ENCODE measurements at regions not wholly inside any gene's neighbourhood (a gene's known extent, or its start where the extent isn't known, plus 50 kb on each side); places are given as distances from the start of the nearest gene placed in this dataset.
"Not testable (repeated sequence)": the region's sequence is repeated elsewhere in the genome, so short reads cannot be mapped to it uniquely, and the experiment has no call there.

- no peak for DNase-seq (ENCODE audit: extremely low spot score)
- TF ChIP-seq EP300 (IDR thresholded peaks at IDR 0.05) (no peak), CTCF (IDR thresholded peaks at IDR 0.05) (no peak), POLR2AphosphoS5 (IDR thresholded peaks at IDR 0.05) (no peak), POLR2A (IDR thresholded peaks at IDR 0.05; ENCODE audit: low read depth) (no peak)
- Histone ChIP-seq H3K4me1 (no peaks in the 10 kb centered on the region), H3K4me3 (no peak overlapping the region), H3K9me3 (no peaks in the 10 kb centered on the region), H3K36me3 (no peaks in the 10 kb centered on the region), H3K27me3 (no peaks in the 10 kb centered on the region), H3K27ac (replicated peaks in 1 of 4) (no peak overlapping the region)
- 95% methylated on average over 1 of the region's 1 CpG for WGBS
- intact Hi-C loops (cut with DNase I) = no loop called here
Measured at GRCh38 chr5:143976055-143976454, 164.1 kb downstream of the HMHB1 start.

GRCh38 chr5:143977891-143978461 lies 166.0 kb downstream of the HMHB1 start:
- Histone ChIP-seq H3K9me3 (no peaks in the 10 kb centered on the region), H3K36me3 (no peaks in the 10 kb centered on the region), H3K4me3 (no peak overlapping the region), H3K4me1 (no peaks in the 10 kb centered on the region), H3K27me3 (no peaks in the 10 kb centered on the region), H3K27ac (replicated peaks in 1 of 4) (no peak overlapping the region)
- intact Hi-C loops (cut with DNase I) = no loop called here
- TF ChIP-seq CTCF (IDR thresholded peaks at IDR 0.05) (no peak), EP300 (IDR thresholded peaks at IDR 0.05) (no peak), POLR2A (IDR thresholded peaks at IDR 0.05; ENCODE audit: low read depth) (no peak), POLR2AphosphoS5 (IDR thresholded peaks at IDR 0.05) (no peak)
- WGBS = 0% methylated on average over 1 of the region's 1 CpG
- no peak for DNase-seq (ENCODE audit: extremely low spot score)

GRCh38 chr5:143979044-143979690 lies 167.2 kb downstream of the HMHB1 start:
- Histone ChIP-seq H3K9me3 (no peaks in the 10 kb centered on the region), H3K36me3 (no peaks in the 10 kb centered on the region), H3K27ac (replicated peaks in 1 of 4) (no peak overlapping the region), H3K4me3 (no peak overlapping the region), H3K27me3 (no peaks in the 10 kb centered on the region), H3K4me1 (no peaks in the 10 kb centered on the region)
- intact Hi-C loops (cut with DNase I) = no loop called here
- 92% methylated on average over 1 of the region's 1 CpG for WGBS
- no peak for DNase-seq (ENCODE audit: extremely low spot score)
- TF ChIP-seq EP300 (IDR thresholded peaks at IDR 0.05) (no peak), POLR2AphosphoS5 (IDR thresholded peaks at IDR 0.05) (no peak), POLR2A (IDR thresholded peaks at IDR 0.05; ENCODE audit: low read depth) (no peak), CTCF (IDR thresholded peaks at IDR 0.05) (no peak)

DNA sequence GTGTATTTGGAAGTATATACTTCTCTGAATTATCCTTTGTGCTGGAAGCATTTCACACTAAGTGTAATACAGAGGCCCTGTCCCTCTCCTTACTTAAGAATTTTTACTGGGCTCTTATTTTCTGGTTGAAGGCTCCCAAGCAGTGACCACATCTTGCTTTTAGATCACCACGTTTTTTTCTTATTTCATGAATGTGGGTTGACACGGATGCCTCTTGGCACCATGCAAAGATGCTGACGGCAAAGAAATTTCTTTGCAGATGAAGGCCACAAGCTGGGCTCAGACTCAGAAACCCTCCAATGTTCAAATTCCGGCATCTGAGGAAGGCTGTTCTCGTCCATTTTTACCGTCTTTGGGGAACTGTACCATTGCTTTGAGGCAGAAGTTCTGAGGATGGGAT lies 168.5 kb downstream of the HMHB1 start:
- Histone ChIP-seq H3K27me3 (no peaks in the 10 kb centered on the region), H3K4me3 (no peak overlapping the region), H3K27ac (replicated peaks in 1 of 4) (no peak overlapping the region), H3K4me1 (peaks cover 0 to 1% (median 0%) of the 10 kb centered on the region in 4 donors), H3K36me3 (no peaks in the 10 kb centered on the region), H3K9me3 (no peaks in the 10 kb centered on the region)
- TF ChIP-seq CTCF (IDR thresholded peaks at IDR 0.05) (no peak), EP300 (IDR thresholded peaks at IDR 0.05) (no peak), POLR2A (IDR thresholded peaks at IDR 0.05; ENCODE audit: low read depth) (no peak), POLR2AphosphoS5 (IDR thresholded peaks at IDR 0.05) (no peak)
- DNase-seq (ENCODE audit: extremely low spot score) = no peak
- 86% methylated on average over 6 of the region's 6 CpGs for WGBS
- intact Hi-C loops (cut with DNase I) = no loop called here

GRCh38 chr5:143982957-143983356 lies 171.0 kb downstream of the HMHB1 start:
- H3K27ac ChIP-seq (replicated peaks in 1 of 4); H3K36me3 ChIP-seq; DNase-seq (ENCODE audit: extremely low spot score); H3K4me3 ChIP-seq; H3K9me3 ChIP-seq; intact Hi-C loops (cut with DNase I); H3K27me3 ChIP-seq: not testable (repeated sequence)
- peaks cover 0 to 15% (median 10%) of the 10 kb centered on the region in 4 donors for H3K4me1 ChIP-seq
- 94% methylated on average over 4 of the region's 4 CpGs for WGBS
